IMR-90 (cell line): ENCODE measurements at regions not wholly inside any gene's neighbourhood (a gene's known extent, or its start where the extent isn't known, plus 50 kb on each side); places are given as distances from the start of the nearest gene placed in this dataset.

Experiments
- ATAC-seq: fragments of 200-7000 bp; cut with Tn5 transposase; 2 replicates; pipeline ENCODE4 v1.9.1; 2020; ENCODE audit warnings: low read depth, mild to moderate bottlenecking, moderate library complexity
- BruUV-seq: library from RNA; stranded (reverse); fragments of 400-500 nt; replicated peaks from 2 replicates; lab custom pipeline; 2021; lab: Mats Ljungman, UMichigan
- CTCF ChIA-PET: fragments of 300-600 bp; formaldehyde crosslinking; extraction: SDS; loops from one replicate; lab custom pipeline; 2021; ENCODE audit warnings: antibody characterized with exemption; lab: Yijun Ruan, JAX
- POLR2A ChIA-PET: fragments of 300-600 bp; sonication (Branson Sonifier 250); formaldehyde crosslinking; loops from one replicate; lab custom pipeline; 2022; ENCODE audit warnings: antibody characterized with exemption; ENCODE audit not compliant: unreplicated experiment; lab: Charles Lee
- DNase-seq: peaks from one replicate; pipeline ENCODE4 v3.0.0; 2013
- H2AFZ ChIP-seq: replicated peaks from 2 replicates; pipeline ENCODE3; 2013; ENCODE audit warnings: low read length, mild to moderate bottlenecking; ENCODE audit not compliant: poor library complexity
- H2AK5ac ChIP-seq: 2 replicates; pipeline ENCODE4 v1.6.1; 2013; ENCODE audit warnings: low read depth, low read length, inconsistent platforms
- H2AK9ac ChIP-seq: replicated peaks from 2 replicates; pipeline ENCODE3; 2013; ENCODE audit warnings: mild to moderate bottlenecking, low read depth, low read length, moderate library complexity; ENCODE audit not compliant: poor library complexity
- H2BK120ac ChIP-seq: 2 replicates; pipeline ENCODE4 v1.6.1; 2013; ENCODE audit warnings: low read depth, low read length, inconsistent platforms
- H2BK15ac ChIP-seq: 3 replicates; pipeline ENCODE4 v1.6.1; 2013; ENCODE audit warnings: low read depth, low read length, inconsistent platforms
- H2BK20ac ChIP-seq: 2 replicates; pipeline ENCODE4 v1.6.1; 2013; ENCODE audit warnings: low read depth, mild to moderate bottlenecking, inconsistent platforms, low read length, moderate library complexity
- H2BK5ac ChIP-seq: 2 replicates; pipeline ENCODE4 v1.6.1; 2013; ENCODE audit warnings: mild to moderate bottlenecking, low read depth, low read length, inconsistent platforms; ENCODE audit not compliant: poor library complexity, severe bottlenecking
- H3K14ac ChIP-seq: replicated peaks from 2 replicates; pipeline ENCODE4 v1.6.1; 2013; ENCODE audit warnings: low read depth, low read length, inconsistent platforms
- H3K18ac ChIP-seq: 2 replicates; pipeline ENCODE4 v1.6.1; 2013; ENCODE audit warnings: low read depth, low read length, control low read depth
- H3K23ac ChIP-seq: 2 replicates; pipeline ENCODE4 v1.6.1; 2013; ENCODE audit warnings: low read depth, low read length, inconsistent platforms
- H3K27ac ChIP-seq: 2 replicates; pipeline ENCODE4 v1.5.1; 2013; ENCODE audit warnings: mild to moderate bottlenecking, control low read depth, low read length; ENCODE audit not compliant: insufficient read depth
- H3K27me3 ChIP-seq: 2 replicates; pipeline ENCODE4 v1.6.1; 2013; ENCODE audit warnings: low read length; ENCODE audit not compliant: control insufficient read depth, insufficient read depth
- H3K36me3 ChIP-seq: 2 replicates; pipeline ENCODE4 v1.6.1; 2013; ENCODE audit warnings: low read length, mixed read lengths; ENCODE audit not compliant: control insufficient read depth, insufficient read depth
- H3K4ac ChIP-seq: 2 replicates; pipeline ENCODE4 v1.6.1; 2013; ENCODE audit warnings: low read depth, low read length, inconsistent platforms
- H3K4me1 ChIP-seq: 2 replicates; pipeline ENCODE4 v1.6.1; 2013; ENCODE audit warnings: low read length, mixed read lengths; ENCODE audit not compliant: control insufficient read depth, insufficient read depth
- H3K4me2 ChIP-seq: 2 replicates; pipeline ENCODE4 v1.6.1; 2013; ENCODE audit warnings: low read depth, mild to moderate bottlenecking, control low read depth, low read length, moderate library complexity
- H3K4me3 ChIP-seq: 2 replicates; pipeline ENCODE4 v1.5.1; 2013; ENCODE audit warnings: low read depth, mild to moderate bottlenecking, control low read depth, low read length, moderate library complexity; ENCODE audit not compliant: insufficient read depth
- H3K56ac ChIP-seq: 2 replicates; pipeline ENCODE4 v1.6.1; 2013; ENCODE audit warnings: low read length, inconsistent platforms; ENCODE audit not compliant: insufficient read depth; ENCODE audit errors: extremely low read depth
- H3K79me1 ChIP-seq, 2 experiments: 2 replicates each; pipeline ENCODE4 v1.6.1; 2013; ENCODE audit warnings: low read length in 2 of 2, inconsistent platforms in 1 of 2, low read depth in 1 of 2
- H3K9ac ChIP-seq: 2 replicates; pipeline ENCODE4 v1.6.1; 2013; ENCODE audit warnings: low read depth, low read length, control low read depth
- H3K9me1 ChIP-seq: 2 replicates; pipeline ENCODE4 v1.6.1; 2013; ENCODE audit warnings: low read length, inconsistent platforms; ENCODE audit not compliant: insufficient read depth
- H3K9me3 ChIP-seq: 2 replicates; pipeline ENCODE4 v1.6.1; 2013; ENCODE audit warnings: low read length; ENCODE audit not compliant: control insufficient read depth, insufficient read depth
- H4K20me1 ChIP-seq: 2 replicates; pipeline ENCODE4 v1.6.1; 2013; ENCODE audit warnings: low read length, inconsistent platforms; ENCODE audit not compliant: insufficient read depth
- H4K5ac ChIP-seq: 2 replicates; pipeline ENCODE4 v1.6.1; 2013; ENCODE audit warnings: mild to moderate bottlenecking, low read depth, low read length, control low read depth
- H4K8ac ChIP-seq, 2 experiments: 2 replicates each; pipeline ENCODE4 v1.6.1; 2013; ENCODE audit warnings: low read depth in 2 of 2, low read length in 2 of 2, control low read depth in 1 of 2, inconsistent platforms in 1 of 2
- H4K91ac ChIP-seq: 2 replicates; pipeline ENCODE4 v1.6.1; 2013; ENCODE audit warnings: low read depth, low read length, inconsistent platforms; ENCODE audit not compliant: insufficient read depth
- CEBPB ChIP-seq: IDR thresholded peaks from 2 replicates; pipeline ENCODE4 v1.6.1; 2012; ENCODE audit warnings: low read depth, low read length, improper control_type of control experiment
- CHD1 ChIP-seq: IDR thresholded peaks from 2 replicates; pipeline ENCODE4 v1.6.1; 2012; ENCODE audit warnings: low read depth, low read length, improper control_type of control experiment
- CTCF ChIP-seq: conservative IDR thresholded peaks from 2 replicates; pipeline ENCODE4 v1.5.1; 2012; ENCODE audit warnings: mild to moderate bottlenecking, low read depth, low read length, improper control_type of control experiment
- MXI1 ChIP-seq: IDR thresholded peaks from 2 replicates; pipeline ENCODE4 v1.6.1; 2012; ENCODE audit warnings: low read depth, mild to moderate bottlenecking, low read length, moderate library complexity, borderline replicate concordance
- NFE2L2 ChIP-seq: fragments of 150-350 bp; IDR thresholded peaks from 2 replicates; pipeline ENCODE4 v1.6.1; 2016; ENCODE audit warnings: low read depth, mild to moderate bottlenecking, low read length
- POLR2A ChIP-seq: IDR thresholded peaks from 2 replicates; pipeline ENCODE4 v1.6.1; 2012; ENCODE audit warnings: mild to moderate bottlenecking, low read depth, low read length
- USF2 ChIP-seq: fragments of 150-350 bp; IDR thresholded peaks from 2 replicates; pipeline ENCODE4 v1.6.1; 2017; ENCODE audit warnings: mild to moderate bottlenecking, antibody characterized with exemption, low read length, low read depth
- WGBS, 2 experiments: methylation state at CpG; one replicate each; pipeline versions ENCODE4 v1.1.5 to v1.1.7; 2013; ENCODE audit warnings: missing lambda C conversion rate in 2 of 2; ENCODE audit not compliant: insufficient read length in 1 of 2; ENCODE audit errors: extremely low coverage in 2 of 2; 5-methylcytosine and 5-hydroxymethylcytosine counted together
- dilution Hi-C: fragments of 300-500 bp; cut with HindIII; formaldehyde crosslinking; loops from one replicate; pipeline ENCODE4 v1.14.3; 2018; ENCODE audit warnings: low sequenced_read_pairs; ENCODE audit not compliant: unreplicated experiment
- in situ Hi-C: fragments of 300-500 bp; cut with MboI; formaldehyde crosslinking; loops from 3 replicates; pipeline ENCODE4 v1.14.3; 2019; ENCODE audit warnings: low sequenced_read_pairs, inconsistent platforms, mixed read lengths
- intact Hi-C: fragments of 100-400 bp; cut with micrococcal nuclease; formaldehyde crosslinking; loops from 2 replicates; pipeline ENCODE4 v1.10.0; 2022

- no peak overlapping the region for H2AK9ac ChIP-seq
- no peak overlapping the region for H2BK5ac ChIP-seq
- ChIA-PET CTCF (no interaction called here), POLR2A (no interaction called here)
- H3K27me3 ChIP-seq = no peaks in the 10 kb centered on the region
- H2BK20ac ChIP-seq = no peak overlapping the region
- H3K27ac ChIP-seq = no peak overlapping the region
- H2AFZ ChIP-seq = no peak overlapping the region
- no peak overlapping the region for H4K91ac ChIP-seq
- dilution Hi-C loops = no loop called here
- no peaks in the 10 kb centered on the region for H3K79me1 ChIP-seq
- no peak overlapping the region for H2BK120ac ChIP-seq
- DNase-seq (no peak), ATAC-seq (no peak)
- no peak overlapping the region for H4K5ac ChIP-seq
- H3K4me2 ChIP-seq = no peak overlapping the region
- no peaks in the 10 kb centered on the region for H3K9me3 ChIP-seq
- no peaks in the 10 kb centered on the region for H3K9me1 ChIP-seq
- H3K36me3 ChIP-seq = no peaks in the 10 kb centered on the region
- H3K18ac ChIP-seq = no peak overlapping the region
- no peak for TF ChIP-seq CEBPB
- TF ChIP-seq CTCF = no peak
- TF ChIP-seq NFE2L2 = no peak
- no peak for TF ChIP-seq POLR2A
- TF ChIP-seq CHD1 = no peak
- TF ChIP-seq USF2 = no peak
- no peak for TF ChIP-seq MXI1
- H3K4me3 ChIP-seq = no peak overlapping the region
- no TSS peak for BruUV-seq
- no peak overlapping the region for H3K23ac ChIP-seq
- no peaks in the 10 kb centered on the region for H4K20me1 ChIP-seq
- H3K14ac ChIP-seq = no peak overlapping the region
- no peak overlapping the region for H3K56ac ChIP-seq
- WGBS, 2 experiments = no CpG with 5 or more reads among the region's 1 CpG
- no peak overlapping the region for H4K8ac ChIP-seq
- no peak overlapping the region for H3K9ac ChIP-seq
- in situ Hi-C loops = no loop called here
- intact Hi-C loops = no loop called here
- H2AK5ac ChIP-seq = no peak overlapping the region
- H3K4ac ChIP-seq = no peak overlapping the region
- H3K4me1 ChIP-seq = no peaks in the 10 kb centered on the region
- no peak overlapping the region for H2BK15ac ChIP-seq
Observed at GRCh38 chr3:154022606-154023005, 98.6 kb upstream of the ARHGEF26 start.
